H1 (cell line): ENCODE measurements at regions not wholly inside any gene's neighbourhood (a gene's known extent, or its start where the extent isn't known, plus 50 kb on each side); places are given as distances from the start of the nearest gene placed in this dataset.

Experiments
- CHD7 ChIP-seq: fragments of 300-600 bp; sonication (generic); IDR thresholded peaks from 2 replicates; pipeline ENCODE4 v1.7.1; 2012; ENCODE audit warnings: low read length, moderate library complexity, mild to moderate bottlenecking, inconsistent platforms; ENCODE audit not compliant: insufficient replicate concordance
- FOSL1 ChIP-seq: IDR thresholded peaks from 2 replicates; pipeline ENCODE4 v1.6.1; 2011; ENCODE audit warnings: mild to moderate bottlenecking, low read depth, low read length, moderate library complexity; ENCODE audit not compliant: insufficient read depth
- NRF1 ChIP-seq: IDR thresholded peaks from 2 replicates; pipeline ENCODE4 v1.6.1; 2011; ENCODE audit warnings: mild to moderate bottlenecking, low read depth, low read length, improper control_type of control experiment
- SRF ChIP-seq: IDR thresholded peaks from 2 replicates; pipeline ENCODE4 v1.6.1; 2011; ENCODE audit warnings: mild to moderate bottlenecking, low read depth, low read length, moderate library complexity
- TBP ChIP-seq: IDR thresholded peaks from 2 replicates; pipeline ENCODE4 v1.6.1; 2011; ENCODE audit warnings: low read depth, low read length, improper control_type of control experiment

DNA sequence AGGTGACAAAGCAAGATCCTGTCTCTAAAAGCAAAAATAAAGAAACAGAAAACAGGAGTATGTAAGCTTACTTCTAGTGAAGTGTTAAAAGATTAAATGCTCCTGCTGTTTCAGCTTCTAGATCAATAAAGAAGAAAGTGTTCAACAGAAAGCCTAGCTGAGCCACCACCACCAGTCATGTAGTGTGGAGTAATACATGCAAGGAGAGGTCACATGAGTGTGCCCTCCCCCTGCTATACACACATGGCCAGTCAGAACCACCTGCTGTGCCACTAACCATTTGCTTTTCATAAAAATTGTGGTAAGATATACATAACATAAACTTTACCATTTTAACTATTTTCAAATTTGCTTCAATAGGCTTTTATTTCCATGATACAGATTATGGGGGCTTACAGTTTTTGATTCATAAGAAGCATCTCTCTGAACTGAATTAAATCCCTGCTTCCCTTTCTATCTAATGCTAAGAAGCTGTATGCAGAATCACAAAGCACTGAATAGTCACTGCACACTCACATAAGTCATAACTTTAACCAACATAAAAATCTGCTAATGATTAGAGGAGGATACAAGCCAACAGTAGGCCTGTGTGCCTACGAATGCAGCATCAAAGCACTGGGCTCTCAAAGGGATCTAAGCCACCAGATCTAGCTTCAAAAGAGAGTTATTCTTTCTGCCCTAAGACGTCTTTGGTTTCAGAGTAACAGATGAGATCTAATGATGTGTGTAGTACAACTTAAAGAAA lies 515.5 kb downstream of the C12orf50 start (continued):
- TF ChIP-seq CHD7 (no peak), FOSL1 (no peak), TBP (no peak), NRF1 (no peak), SRF (no peak)
- TF ChIP-seq, all 59 proteins: peak for 0
